ENCODE measurements at regions not wholly inside any gene's neighbourhood (a gene's known extent, or its start where the extent isn't known, plus 50 kb on each side); places are given as distances from the start of the nearest gene placed in this dataset.

DNA sequence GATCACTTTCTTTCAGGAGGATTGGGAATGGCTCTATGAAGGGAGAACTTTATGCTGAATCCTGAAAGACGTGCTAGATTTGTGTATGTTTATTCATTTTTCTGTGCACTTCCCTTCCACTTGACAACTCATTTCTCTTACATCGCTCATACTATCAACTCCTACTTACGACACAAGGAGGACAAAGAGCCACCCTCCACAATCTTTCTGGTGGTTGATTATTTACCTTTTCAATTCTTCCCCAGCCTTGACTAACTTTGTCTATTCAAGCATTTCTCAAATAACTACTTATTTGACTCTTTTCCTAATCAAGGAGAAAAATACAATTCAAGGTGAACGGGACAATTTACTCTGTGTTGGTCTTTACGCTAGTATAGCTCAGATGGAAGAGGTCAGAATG lies 622.1 kb downstream of the TLR4 start:
- Histone ChIP-seq H3K9me3 (ENCODE audit: control insufficient read depth in 2 of 2, low read length in 2 of 2) (no peaks in the 10 kb centered on the region), H3K4me3 (ENCODE audit: low read length in 2 of 2) (no peak overlapping the region), H3K9ac (ENCODE audit: low read depth in 1 of 2, low read length in 2 of 2) (no peak overlapping the region), H3K27me3 (ENCODE audit: control insufficient read depth in 2 of 2, insufficient read depth in 2 of 2, low read length in 2 of 2) (no peaks in the 10 kb centered on the region), H3K36me3 (ENCODE audit: control insufficient read depth in 2 of 2, insufficient read depth in 2 of 2, low read length in 2 of 2) (no peaks in the 10 kb centered on the region), H3K27ac (ENCODE audit: low read depth in 2 of 2, low read length in 2 of 2) (no peak overlapping the region), H3K4me1 (ENCODE audit: control insufficient read depth in 2 of 2, insufficient read depth in 2 of 2, low read length in 2 of 2) (no peaks in the 10 kb centered on the region)

- H3K4me1 ChIP-seq (ENCODE audit: control insufficient read depth in 2 of 2, insufficient read depth in 2 of 2, low read length in 2 of 2), result no peaks in the 10 kb centered on the region
- H3K9me3 ChIP-seq (ENCODE audit: control insufficient read depth in 2 of 2, low read length in 2 of 2), result no peaks in the 10 kb centered on the region
- no peak overlapping the region for H3K4me3 ChIP-seq (ENCODE audit: low read length in 2 of 2)
- H3K27ac ChIP-seq (ENCODE audit: low read depth in 2 of 2, low read length in 2 of 2), result no peak overlapping the region
- H3K9ac ChIP-seq (ENCODE audit: low read depth in 1 of 2, low read length in 2 of 2), result no peak overlapping the region
- no peaks in the 10 kb centered on the region for H3K27me3 ChIP-seq (ENCODE audit: control insufficient read depth in 2 of 2, insufficient read depth in 2 of 2, low read length in 2 of 2)
- H3K36me3 ChIP-seq (ENCODE audit: control insufficient read depth in 2 of 2, insufficient read depth in 2 of 2, low read length in 2 of 2), result no peaks in the 10 kb centered on the region
Measured at GRCh38 chr9:118330191-118330986, 626.2 kb downstream of the TLR4 start.

DNA sequence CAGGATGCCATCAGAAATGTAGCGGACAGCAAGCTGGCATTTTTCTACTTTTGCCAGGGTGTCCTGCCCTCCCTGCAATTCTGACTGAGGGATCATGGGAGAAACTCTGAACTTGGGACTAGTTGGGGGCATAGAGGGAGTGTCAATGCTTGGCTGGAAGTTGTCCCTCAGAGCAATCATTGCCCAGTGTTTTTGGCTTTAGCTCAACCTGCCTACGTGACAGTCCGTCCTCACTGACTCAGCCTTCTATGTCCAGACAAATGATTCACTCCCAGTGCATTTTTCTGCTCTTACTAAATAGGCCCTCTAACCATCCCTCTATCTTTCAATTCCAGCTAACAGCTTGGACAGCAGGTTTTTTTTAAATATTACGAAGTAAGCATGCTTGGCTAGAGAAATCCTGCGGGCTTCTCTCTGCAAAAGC lies 627.4 kb downstream of the TLR4 start:
- no peak overlapping the region for H3K4me3 ChIP-seq (ENCODE audit: low read length in 2 of 2)
- H3K9ac ChIP-seq (ENCODE audit: low read depth in 1 of 2, low read length in 2 of 2), result no peak overlapping the region
- no peaks in the 10 kb centered on the region for H3K9me3 ChIP-seq (ENCODE audit: control insufficient read depth in 2 of 2, low read length in 2 of 2)
- no peaks in the 10 kb centered on the region for H3K36me3 ChIP-seq (ENCODE audit: control insufficient read depth in 2 of 2, insufficient read depth in 2 of 2, low read length in 2 of 2)
- H3K4me1 ChIP-seq (ENCODE audit: control insufficient read depth in 2 of 2, insufficient read depth in 2 of 2, low read length in 2 of 2), result no peaks in the 10 kb centered on the region
- no peaks in the 10 kb centered on the region for H3K27me3 ChIP-seq (ENCODE audit: control insufficient read depth in 2 of 2, insufficient read depth in 2 of 2, low read length in 2 of 2)
- no peak overlapping the region for H3K27ac ChIP-seq (ENCODE audit: low read depth in 2 of 2, low read length in 2 of 2)

DNA sequence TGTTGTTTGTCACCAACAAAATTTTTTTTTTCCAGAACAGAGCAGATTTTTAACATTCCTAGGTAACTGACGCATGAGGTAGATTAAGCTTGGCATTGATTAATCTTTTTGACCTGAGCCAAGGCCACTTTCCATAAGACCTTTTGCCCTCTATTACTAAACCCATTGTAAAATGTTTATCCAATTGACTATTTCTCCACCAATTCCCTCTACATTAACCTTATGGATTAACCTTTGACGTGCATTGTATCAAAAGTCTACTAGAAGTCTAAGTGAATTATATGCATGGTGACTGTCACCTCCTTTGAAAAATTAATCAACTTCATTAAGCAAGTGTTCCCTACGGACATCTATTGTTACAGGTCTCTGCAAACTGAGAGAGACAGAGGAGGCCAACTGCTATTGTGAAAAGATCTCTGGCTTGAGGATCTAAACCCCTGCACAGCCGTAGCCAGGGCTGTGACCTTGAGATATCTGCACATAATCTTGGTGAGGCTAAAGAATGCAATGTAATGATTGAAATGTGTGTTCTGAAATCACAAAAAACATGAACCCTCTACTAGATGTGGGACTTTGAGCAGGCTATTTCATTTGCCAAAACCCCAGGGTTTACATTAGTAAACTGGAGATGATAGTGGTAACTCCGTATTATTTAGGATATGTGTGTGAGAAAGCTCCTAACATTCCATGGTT lies 632.2 kb downstream of the TLR4 start:
- no peak overlapping the region for H3K27ac ChIP-seq (ENCODE audit: low read depth in 2 of 2, low read length in 2 of 2)
- no peaks in the 10 kb centered on the region for H3K9me3 ChIP-seq (ENCODE audit: control insufficient read depth in 2 of 2, low read length in 2 of 2)
- no peaks in the 10 kb centered on the region for H3K36me3 ChIP-seq (ENCODE audit: control insufficient read depth in 2 of 2, insufficient read depth in 2 of 2, low read length in 2 of 2)
- H3K4me3 ChIP-seq (ENCODE audit: low read length in 2 of 2), result no peak overlapping the region
- no peaks in the 10 kb centered on the region for H3K4me1 ChIP-seq (ENCODE audit: control insufficient read depth in 2 of 2, insufficient read depth in 2 of 2, low read length in 2 of 2)
- H3K27me3 ChIP-seq (ENCODE audit: control insufficient read depth in 2 of 2, insufficient read depth in 2 of 2, low read length in 2 of 2), result no peaks in the 10 kb centered on the region
- H3K9ac ChIP-seq (ENCODE audit: low read depth in 1 of 2, low read length in 2 of 2), result no peak overlapping the region

DNA sequence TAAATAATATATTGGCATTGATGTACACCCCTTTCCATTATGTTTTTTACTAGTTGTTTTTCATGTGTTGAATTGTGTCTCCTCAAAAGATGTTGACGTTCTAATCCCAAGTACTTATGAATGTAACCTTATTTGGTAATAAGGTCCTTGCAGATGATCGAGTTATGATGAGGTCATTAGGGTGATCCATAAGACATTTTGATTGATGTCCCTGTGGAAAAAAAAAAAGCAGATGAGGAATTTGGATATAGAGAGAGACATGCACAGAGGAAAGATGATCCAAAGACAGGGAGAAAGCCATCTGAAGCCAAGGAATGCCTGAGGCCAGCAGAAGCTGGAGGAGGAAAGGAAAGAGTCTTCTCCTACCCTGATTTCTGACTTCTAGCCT lies 632.7 kb downstream of the TLR4 start:
- Histone ChIP-seq H3K27me3 (ENCODE audit: control insufficient read depth in 2 of 2, insufficient read depth in 2 of 2, low read length in 2 of 2) (no peaks in the 10 kb centered on the region), H3K27ac (ENCODE audit: low read depth in 2 of 2, low read length in 2 of 2) (no peak overlapping the region), H3K4me1 (ENCODE audit: control insufficient read depth in 2 of 2, insufficient read depth in 2 of 2, low read length in 2 of 2) (no peaks in the 10 kb centered on the region), H3K4me3 (ENCODE audit: low read length in 2 of 2) (no peak overlapping the region), H3K9ac (ENCODE audit: low read depth in 1 of 2, low read length in 2 of 2) (no peak overlapping the region), H3K36me3 (ENCODE audit: control insufficient read depth in 2 of 2, insufficient read depth in 2 of 2, low read length in 2 of 2) (no peaks in the 10 kb centered on the region), H3K9me3 (ENCODE audit: control insufficient read depth in 2 of 2, low read length in 2 of 2) (no peaks in the 10 kb centered on the region)

GRCh38 chr9:118360036-118360435 lies 655.8 kb downstream of the TLR4 start:
- no peaks in the 10 kb centered on the region for H3K27me3 ChIP-seq (ENCODE audit: control insufficient read depth in 2 of 2, insufficient read depth in 2 of 2, low read length in 2 of 2)
- peaks cover 0 to 4% of the 10 kb centered on the region in 2 donors for H3K9me3 ChIP-seq (ENCODE audit: control insufficient read depth in 2 of 2, low read length in 2 of 2)
- H3K4me1 ChIP-seq (ENCODE audit: control insufficient read depth in 2 of 2, insufficient read depth in 2 of 2, low read length in 2 of 2), result no peaks in the 10 kb centered on the region
- H3K36me3 ChIP-seq (ENCODE audit: control insufficient read depth in 2 of 2, insufficient read depth in 2 of 2, low read length in 2 of 2), result no peaks in the 10 kb centered on the region
- H3K4me3 ChIP-seq (ENCODE audit: low read length in 2 of 2), result no peak overlapping the region
- H3K27ac ChIP-seq (ENCODE audit: low read depth in 2 of 2, low read length in 2 of 2), result no peak overlapping the region
- H3K9ac ChIP-seq (ENCODE audit: low read depth in 1 of 2, low read length in 2 of 2), result no peak overlapping the region

- Histone ChIP-seq H3K4me3 (ENCODE audit: low read length in 2 of 2) (no peak overlapping the region), H3K9me3 (ENCODE audit: control insufficient read depth in 2 of 2, low read length in 2 of 2) (peaks cover 0 to 4% of the 10 kb centered on the region in 2 donors), H3K27me3 (ENCODE audit: control insufficient read depth in 2 of 2, insufficient read depth in 2 of 2, low read length in 2 of 2) (no peaks in the 10 kb centered on the region)
Measured at GRCh38 chr9:118362123-118362522, 657.9 kb downstream of the TLR4 start.

GRCh38 chr9:118362596-118362995 lies 658.4 kb downstream of the TLR4 start:
- H3K27ac ChIP-seq (ENCODE audit: low read depth in 2 of 2, low read length in 2 of 2), result no peak overlapping the region
- H3K9me3 ChIP-seq (ENCODE audit: control insufficient read depth in 2 of 2, low read length in 2 of 2), result peaks cover 0 to 4% of the 10 kb centered on the region in 2 donors
- H3K9ac ChIP-seq (ENCODE audit: low read depth in 1 of 2, low read length in 2 of 2), result no peak overlapping the region
- H3K27me3 ChIP-seq (ENCODE audit: control insufficient read depth in 2 of 2, insufficient read depth in 2 of 2, low read length in 2 of 2), result no peaks in the 10 kb centered on the region
- H3K36me3 ChIP-seq (ENCODE audit: control insufficient read depth in 2 of 2, insufficient read depth in 2 of 2, low read length in 2 of 2), result no peaks in the 10 kb centered on the region
- H3K4me3 ChIP-seq (ENCODE audit: low read length in 2 of 2), result no peak overlapping the region
- H3K4me1 ChIP-seq (ENCODE audit: control insufficient read depth in 2 of 2, insufficient read depth in 2 of 2, low read length in 2 of 2), result no peaks in the 10 kb centered on the region

More at GRCh38 chr9:118362123-118362522, 657.9 kb downstream of the TLR4 start:
- no peaks in the 10 kb centered on the region for H3K4me1 ChIP-seq (ENCODE audit: control insufficient read depth in 2 of 2, insufficient read depth in 2 of 2, low read length in 2 of 2)
- no peak overlapping the region for H3K9ac ChIP-seq (ENCODE audit: low read depth in 1 of 2, low read length in 2 of 2)
- H3K27ac ChIP-seq (ENCODE audit: low read depth in 2 of 2, low read length in 2 of 2), result no peak overlapping the region
- H3K36me3 ChIP-seq (ENCODE audit: control insufficient read depth in 2 of 2, insufficient read depth in 2 of 2, low read length in 2 of 2), result no peaks in the 10 kb centered on the region

GRCh38 chr9:118364266-118365106 lies 660.3 kb downstream of the TLR4 start:
- Histone ChIP-seq H3K9me3 (ENCODE audit: control insufficient read depth in 2 of 2, low read length in 2 of 2) (peaks cover 0 to 4% of the 10 kb centered on the region in 2 donors), H3K4me3 (ENCODE audit: low read length in 2 of 2) (no peak overlapping the region)

GRCh38 chr9:118366228-118366627 lies 662.0 kb downstream of the TLR4 start:
- Histone ChIP-seq H3K9ac (ENCODE audit: low read depth in 1 of 2, low read length in 2 of 2) (no peak overlapping the region), H3K4me3 (ENCODE audit: low read length in 2 of 2) (no peak overlapping the region), H3K36me3 (ENCODE audit: control insufficient read depth in 2 of 2, insufficient read depth in 2 of 2, low read length in 2 of 2) (no peaks in the 10 kb centered on the region), H3K27ac (ENCODE audit: low read depth in 2 of 2, low read length in 2 of 2) (no peak overlapping the region), H3K4me1 (ENCODE audit: control insufficient read depth in 2 of 2, insufficient read depth in 2 of 2, low read length in 2 of 2) (no peaks in the 10 kb centered on the region), H3K9me3 (ENCODE audit: control insufficient read depth in 2 of 2, low read length in 2 of 2) (peaks cover 0 to 4% of the 10 kb centered on the region in 2 donors), H3K27me3 (ENCODE audit: control insufficient read depth in 2 of 2, insufficient read depth in 2 of 2, low read length in 2 of 2) (no peaks in the 10 kb centered on the region)

More at GRCh38 chr9:118364266-118365106, 660.3 kb downstream of the TLR4 start:
- no peak overlapping the region for H3K9ac ChIP-seq (ENCODE audit: low read depth in 1 of 2, low read length in 2 of 2)
- no peaks in the 10 kb centered on the region for H3K36me3 ChIP-seq (ENCODE audit: control insufficient read depth in 2 of 2, insufficient read depth in 2 of 2, low read length in 2 of 2)
- no peaks in the 10 kb centered on the region for H3K27me3 ChIP-seq (ENCODE audit: control insufficient read depth in 2 of 2, insufficient read depth in 2 of 2, low read length in 2 of 2)
- no peaks in the 10 kb centered on the region for H3K4me1 ChIP-seq (ENCODE audit: control insufficient read depth in 2 of 2, insufficient read depth in 2 of 2, low read length in 2 of 2)
- H3K27ac ChIP-seq (ENCODE audit: low read depth in 2 of 2, low read length in 2 of 2), result no peak overlapping the region
